ENCODE measurements at regions not wholly inside any gene's neighbourhood (a gene's known extent, or its start where the extent isn't known, plus 50 kb on each side); places are given as distances from the start of the nearest gene placed in this dataset.

- TF ChIP-seq, protein P1, sequence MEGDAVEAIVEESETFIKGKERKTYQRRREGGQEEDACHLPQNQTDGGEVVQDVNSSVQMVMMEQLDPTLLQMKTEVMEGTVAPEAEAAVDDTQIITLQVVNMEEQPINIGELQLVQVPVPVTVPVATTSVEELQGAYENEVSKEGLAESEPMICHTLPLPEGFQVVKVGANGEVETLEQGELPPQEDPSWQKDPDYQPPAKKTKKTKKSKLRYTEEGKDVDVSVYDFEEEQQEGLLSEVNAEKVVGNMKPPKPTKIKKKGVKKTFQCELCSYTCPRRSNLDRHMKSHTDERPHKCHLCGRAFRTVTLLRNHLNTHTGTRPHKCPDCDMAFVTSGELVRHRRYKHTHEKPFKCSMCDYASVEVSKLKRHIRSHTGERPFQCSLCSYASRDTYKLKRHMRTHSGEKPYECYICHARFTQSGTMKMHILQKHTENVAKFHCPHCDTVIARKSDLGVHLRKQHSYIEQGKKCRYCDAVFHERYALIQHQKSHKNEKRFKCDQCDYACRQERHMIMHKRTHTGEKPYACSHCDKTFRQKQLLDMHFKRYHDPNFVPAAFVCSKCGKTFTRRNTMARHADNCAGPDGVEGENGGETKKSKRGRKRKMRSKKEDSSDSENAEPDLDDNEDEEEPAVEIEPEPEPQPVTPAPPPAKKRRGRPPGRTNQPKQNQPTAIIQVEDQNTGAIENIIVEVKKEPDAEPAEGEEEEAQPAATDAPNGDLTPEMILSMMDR (IDR thresholded peaks at IDR 0.05; ENCODE audit: low read depth, low read length) = no peak
- TF ChIP-seq EZH2phosphoT487 (IDR thresholded peaks at IDR 0.05; ENCODE audit: low read depth) = no peak
Measured at GRCh38 chr1:229874136-229874535, 192.9 kb upstream of the GALNT2 start.

Data from OCI-LY3 (cell line).